K562 (cell line): ENCODE measurements at regions not wholly inside any gene's neighbourhood (a gene's known extent, or its start where the extent isn't known, plus 50 kb on each side); places are given as distances from the start of the nearest gene placed in this dataset.

Experiments used
- ATAC-seq: fragments of 200-7000 bp; cut with Tn5 transposase; 3 replicates; pipeline ENCODE4 v1.9.1; 2020; ENCODE audit warnings: moderate library complexity
- BruUV-seq: library from RNA; stranded (reverse); fragments of 400-500 nt; replicated peaks from 2 replicates; lab custom pipeline; 2021; lab: Mats Ljungman, UMichigan
- CTCF ChIA-PET: fragments of 300-600 bp; formaldehyde crosslinking; extraction: SDS; loops from one replicate; lab custom pipeline; 2021; ENCODE audit warnings: low intra/inter-chr PET ratio; lab: Yijun Ruan, JAX
- POLR2A ChIA-PET: fragments of 300-600, 350-650 bp; sonication (Branson Sonifier 250); formaldehyde crosslinking; extraction: SDS; loops from one replicate; lab custom pipeline; 2021; ENCODE audit warnings: antibody characterized with exemption, inconsistent platforms; lab: Yijun Ruan, JAX
- DNase-seq, 4 experiments: peaks; one replicate each; pipeline versions ENCODE4 v3.0.0 to v3.0.0-alpha.2; 2011 to 2018; ENCODE audit warnings: low spot score in 3 of 4, mixed read lengths in 3 of 4; ENCODE audit errors: extremely low read depth in 1 of 4
- FAIRE-seq: peaks from 2 replicates; lab custom pipeline; 2011; peaks lifted over from hg19 to GRCh38; lab: Jason Lieb, UNC
- H2AFZ ChIP-seq: 2 replicates; pipeline ENCODE4 v1.6.0; 2011; ENCODE audit warnings: low read depth, low read length, control low read depth, inconsistent platforms
- H3K27ac ChIP-seq: fragments of 200-600 bp; 3 replicates; pipeline ENCODE4 v1.8.0; 2011; ENCODE audit warnings: low read depth, mild to moderate bottlenecking, control low read depth, inconsistent platforms, low read length, moderate library complexity, mixed read lengths; ENCODE audit errors: extremely low read depth
- H3K27me3 ChIP-seq, 2 experiments: fragments of 300-600 bp in 1 of 2; 2 replicates in 1 of 2; 3 replicates in 1 of 2; pipeline versions ENCODE4 v1.6.0 to v1.8.0; 2011; ENCODE audit warnings: inconsistent platforms in 2 of 2, low read length in 2 of 2, mild to moderate bottlenecking in 1 of 2, mixed read lengths in 1 of 2, moderate library complexity in 1 of 2; ENCODE audit not compliant: control insufficient read depth in 2 of 2, insufficient read depth in 2 of 2
- H3K36me3 ChIP-seq: fragments of 300-600 bp; 3 replicates; pipeline ENCODE4 v1.8.0; 2011; ENCODE audit warnings: mild to moderate bottlenecking, low read length, inconsistent platforms; ENCODE audit not compliant: control insufficient read depth, insufficient read depth
- H3K4me1 ChIP-seq, 2 experiments: fragments of 200-600 bp in 1 of 2; replicated peaks in 1 of 2; 2 replicates in 1 of 2; 3 replicates in 1 of 2; pipeline versions ENCODE4 v1.5.1 to v1.8.0; 2011; ENCODE audit warnings: inconsistent platforms in 2 of 2, low read length in 2 of 2, mild to moderate bottlenecking in 1 of 2, mixed read lengths in 1 of 2, moderate library complexity in 1 of 2; ENCODE audit not compliant: control insufficient read depth in 2 of 2, insufficient read depth in 2 of 2
- H3K4me2 ChIP-seq: 2 replicates; pipeline ENCODE4 v1.6.1; 2011; ENCODE audit warnings: low read length, control low read depth, inconsistent platforms, mixed read lengths; ENCODE audit not compliant: insufficient read depth
- H3K4me3 ChIP-seq: fragments of 200-600 bp; sonication (generic), shearing (Covaris generic); 2 replicates; pipeline ENCODE4 v1.5.1; 2016; ENCODE audit warnings: control low read depth, inconsistent platforms
- H3K79me2 ChIP-seq: fragments of 200-600 bp; 3 replicates; pipeline ENCODE4 v1.8.0; 2011; ENCODE audit warnings: low read length, inconsistent platforms; ENCODE audit not compliant: control insufficient read depth, insufficient read depth
- H3K9ac ChIP-seq, 2 experiments: 2 replicates each; pipeline versions ENCODE4 v1.6.0 to v1.6.1; 2011; ENCODE audit warnings: low read depth in 2 of 2, low read length in 2 of 2, control low read depth in 1 of 2, inconsistent platforms in 1 of 2, mild to moderate bottlenecking in 1 of 2, mixed read lengths in 1 of 2; ENCODE audit not compliant: insufficient read depth in 1 of 2
- H3K9me1 ChIP-seq: one replicate; pipeline ENCODE4 v1.6.0; 2011; ENCODE audit warnings: inconsistent platforms, mild to moderate bottlenecking, low read length, moderate library complexity; ENCODE audit not compliant: control insufficient read depth, insufficient read depth
- H3K9me3 ChIP-seq: replicated peaks from 2 replicates; pipeline ENCODE4 v1.5.1; 2011; ENCODE audit warnings: low read depth, low read length, inconsistent platforms; ENCODE audit not compliant: control insufficient read depth, insufficient read depth
- H4K20me1 ChIP-seq: replicated peaks from 2 replicates; pipeline ENCODE4 v1.6.1; 2011; ENCODE audit warnings: low read length, inconsistent platforms, mixed read lengths; ENCODE audit not compliant: control insufficient read depth, insufficient read depth
- CTCF ChIP-seq, 3 experiments: IDR thresholded peaks in 2 of 3; conservative IDR thresholded peaks in 1 of 3; 2 replicates each; pipeline ENCODE4 v1.5.1; 2011 to 2012; ENCODE audit warnings: low read length in 3 of 3, mild to moderate bottlenecking in 3 of 3, control low read depth in 2 of 3, improper control_type of control experiment in 1 of 3, inconsistent platforms in 1 of 3, low read depth in 1 of 3, mixed read lengths in 1 of 3, moderate library complexity in 1 of 3; ENCODE audit not compliant: insufficient read depth in 2 of 3
- HDAC8 ChIP-seq: fragments of 450-650 bp; IDR thresholded peaks from 2 replicates; pipeline ENCODE4 v1.6.1; 2016; ENCODE audit warnings: mild to moderate bottlenecking, missing genetic modification characterization, moderate library complexity, missing compliant biosample characterization
- WGBS: fragments of 100-300 bp; shearing (Covaris generic); methylation state at CpG from one replicate; pipeline ENCODE4 v1.1.6; 2016; ENCODE audit warnings: low coverage, mixed read lengths; ENCODE audit not compliant: insufficient coverage; ENCODE audit errors: missing lambda C conversion rate; 5-methylcytosine and 5-hydroxymethylcytosine counted together
- in situ Hi-C: fragments of 300-500 bp; cut with MboI; formaldehyde crosslinking; loops from 4 replicates; pipeline ENCODE4 v1.15.0; 2018; ENCODE audit warnings: inconsistent platforms, mixed read lengths
- intact Hi-C: fragments of 100-400 bp; cut with micrococcal nuclease; formaldehyde crosslinking; loops from 2 replicates; pipeline ENCODE4 v1.14.2; 2022

GRCh38 chr6:165858586-165858985 is 195.5 kb upstream of the PDE10A start:
- CTCF ChIA-PET = no interaction called here
- ATAC-seq = no peak
- in situ Hi-C loops = loop anchor here (10.0 kb wide), 1 partner anchor 144 kb away; no protein-coding TSS in a partner anchor

More at GRCh38 chr6:165858586-165858985, 195.5 kb upstream of the PDE10A start:
- H2AFZ ChIP-seq = no peak overlapping the region
- no peak overlapping the region for H3K4me3 ChIP-seq
- H3K9me1 ChIP-seq = no peaks in the 10 kb centered on the region
- no peaks in the 10 kb centered on the region for H4K20me1 ChIP-seq
- peaks cover 0 to 8% of the 10 kb centered on the region in 2 experiments; a peak in 1 of 5 replicates for H3K4me1 ChIP-seq
- BruUV-seq = no TSS peak
- POLR2A ChIA-PET = interaction anchor here (0.6 kb wide), 1 partner anchor 42 kb away, joined by 3 read pairs; no protein-coding TSS in a partner anchor
- H3K9ac ChIP-seq = no peak overlapping the region
- peaks cover 5 to 20% of the 10 kb centered on the region in 2 experiments; a peak in 3 of 5 replicates for H3K27me3 ChIP-seq
- no peaks in the 10 kb centered on the region for H3K9me3 ChIP-seq
- DNase-seq (no peak), FAIRE-seq (no peak)
- H3K27ac ChIP-seq = no peak overlapping the region
- no peaks in the 10 kb centered on the region for H3K79me2 ChIP-seq
- 11% methylated on average over 1 of the region's 1 CpG for WGBS
- intact Hi-C loops = no loop called here
- TF ChIP-seq CTCF (IDR thresholded peaks at IDR 0.05 in 2 of 3, conservative IDR thresholded peaks at IDR 0.05 in 1 of 3; ENCODE audit: insufficient read depth in 2 of 3, low read depth in 1 of 3, low read length in 3 of 3) (0 out of 6 replicates have a peak, but pooled peaks of 2 of the 3 experiments have one; percentile 18 to 20), HDAC8 (tag) (no peak)
- no peaks in the 10 kb centered on the region for H3K36me3 ChIP-seq
- no peak overlapping the region for H3K4me2 ChIP-seq
